Colonic mucosa (tissue), 4 donors: ENCODE measurements at regions not wholly inside any gene's neighbourhood (a gene's known extent, or its start where the extent isn't known, plus 50 kb on each side); places are given as distances from the start of the nearest gene placed in this dataset.

Experiments
- DNase-seq: peaks from one replicate; pipeline ENCODE4 v3.0.0-alpha.2; 2020
- H3K27ac ChIP-seq: fragments of 200-600 bp; one replicate; pipeline ENCODE4 v1.8.0; 2021
- H3K27me3 ChIP-seq: fragments of 200-600 bp; one replicate; pipeline ENCODE4 v1.8.0; 2021
- H3K36me3 ChIP-seq: fragments of 200-600 bp; one replicate; pipeline ENCODE4 v1.8.0; 2021
- H3K4me1 ChIP-seq: fragments of 200-600 bp; one replicate; pipeline ENCODE4 v1.8.0; 2021; ENCODE audit warnings: mild to moderate bottlenecking
- H3K4me3 ChIP-seq: fragments of 200-600 bp; one replicate; pipeline ENCODE4 v1.8.0; 2021
- H3K9ac ChIP-seq, 2 donors: one replicate each; pipeline ENCODE4 v1.7.0; 2013; ENCODE audit warnings: control low read depth in 2 of 2, low read depth in 2 of 2, low read length in 2 of 2
- H3K9me3 ChIP-seq: fragments of 200-600 bp; one replicate; pipeline ENCODE4 v1.8.0; 2021
- CTCF ChIP-seq: fragments of 200-600 bp; IDR thresholded peaks from one replicate; pipeline ENCODE4 v1.8.0; 2022; ENCODE audit warnings: antibody characterized with exemption, mild to moderate bottlenecking
- intact Hi-C: fragments of 100-400 bp; cut with DNase I; formaldehyde crosslinking; loops from one replicate; pipeline ENCODE4 v1.14.1; 2022
- donor health status: healthy.
- donor health status: DM: no; HTN: no; CAD: no.
- donor health status: DM: no; HTN: no; CAD: no.

- DNase-seq: no peak
- Histone ChIP-seq H3K9ac (no peak overlapping the region), H3K36me3 (no peaks in the 10 kb centered on the region), H3K4me3 (no peak overlapping the region), H3K27ac (no peak overlapping the region), H3K27me3 (no peaks in the 10 kb centered on the region), H3K4me1 (no peaks in the 10 kb centered on the region), H3K9me3 (no peaks in the 10 kb centered on the region)
- no peak for TF ChIP-seq CTCF
- intact Hi-C loops: no loop called here
Measured at GRCh38 chr1:81242103-81242502, 558.6 kb upstream of the ADGRL2 start.

- no peak overlapping the region for H3K4me3 ChIP-seq
- H3K4me1 ChIP-seq: no peaks in the 10 kb centered on the region
- H3K27me3 ChIP-seq: no peaks in the 10 kb centered on the region
- no peaks in the 10 kb centered on the region for H3K9me3 ChIP-seq
- TF ChIP-seq CTCF: no peak
- intact Hi-C loops: no loop called here
- no peak for DNase-seq
- H3K27ac ChIP-seq: no peak overlapping the region
- H3K36me3 ChIP-seq: no peaks in the 10 kb centered on the region
- H3K9ac ChIP-seq: no peak overlapping the region
Measured at GRCh38 chr1:81238129-81238528, 562.6 kb upstream of the ADGRL2 start.

- H3K4me1 ChIP-seq: no peaks in the 10 kb centered on the region
- no peak for TF ChIP-seq CTCF
- no peaks in the 10 kb centered on the region for H3K27me3 ChIP-seq
- H3K27ac ChIP-seq: no peak overlapping the region
- no peak overlapping the region for H3K9ac ChIP-seq
- DNase-seq: no peak
- no peaks in the 10 kb centered on the region for H3K9me3 ChIP-seq
- H3K4me3 ChIP-seq: no peak overlapping the region
- intact Hi-C loops: no loop called here
- H3K36me3 ChIP-seq: no peaks in the 10 kb centered on the region
Measured at GRCh38 chr1:81237473-81238089, 563.2 kb upstream of the ADGRL2 start.

- Histone ChIP-seq H3K4me3 (no peak overlapping the region), H3K9me3 (no peaks in the 10 kb centered on the region), H3K27me3 (no peaks in the 10 kb centered on the region), H3K9ac (no peak overlapping the region), H3K4me1 (no peaks in the 10 kb centered on the region), H3K36me3 (no peaks in the 10 kb centered on the region), H3K27ac (no peak overlapping the region)
- TF ChIP-seq CTCF: no peak
- intact Hi-C loops: no loop called here
- DNase-seq: no peak
Measured at GRCh38 chr1:81234237-81234636, 566.5 kb upstream of the ADGRL2 start.

- Histone ChIP-seq H3K9me3 (no peaks in the 10 kb centered on the region), H3K27me3 (no peaks in the 10 kb centered on the region), H3K4me3 (no peak overlapping the region), H3K9ac (no peak overlapping the region), H3K27ac (no peak overlapping the region), H3K4me1 (no peaks in the 10 kb centered on the region), H3K36me3 (no peaks in the 10 kb centered on the region)
- intact Hi-C loops: no loop called here
- no peak for TF ChIP-seq CTCF
- no peak for DNase-seq
Measured at GRCh38 chr1:81233591-81233990, 567.1 kb upstream of the ADGRL2 start.
